GM12878 (cell line): ENCODE measurements at regions not wholly inside any gene's neighbourhood (a gene's known extent, or its start where the extent isn't known, plus 50 kb on each side); places are given as distances from the start of the nearest gene placed in this dataset.

ENCODE experiments used
- CREB1 ChIP-seq: IDR thresholded peaks from 2 replicates; pipeline ENCODE4 v1.6.1; 2012; ENCODE audit warnings: low read depth, mild to moderate bottlenecking, inconsistent platforms
- CTCF ChIP-seq, 3 experiments: IDR thresholded peaks in 2 of 3; conservative IDR thresholded peaks in 1 of 3; 2 replicates each; pipeline ENCODE4 v1.5.1; 2011; ENCODE audit warnings: low read depth in 3 of 3, low read length in 3 of 3, mild to moderate bottlenecking in 3 of 3, control low read depth in 2 of 3, moderate library complexity in 2 of 3, inconsistent platforms in 1 of 3, mixed read lengths in 1 of 3; ENCODE audit not compliant: control insufficient read depth in 2 of 3, insufficient read depth in 1 of 3; ENCODE audit errors: extremely low read depth in 1 of 3
- EZH2 ChIP-seq: IDR thresholded peaks from 2 replicates; pipeline ENCODE4 v1.6.1; 2012; ENCODE audit warnings: low read depth, mild to moderate bottlenecking, control low read depth, inconsistent platforms, low read length, borderline replicate concordance; ENCODE audit not compliant: control insufficient read depth
- FOXM1 ChIP-seq: IDR thresholded peaks from 2 replicates; pipeline ENCODE4 v1.6.1; 2012; ENCODE audit warnings: low read depth, mild to moderate bottlenecking, inconsistent platforms, low read length, moderate library complexity
- RAD51 ChIP-seq: fragments of 450-650 bp; IDR thresholded peaks from 2 replicates; pipeline ENCODE4 v1.6.1; 2016; ENCODE audit warnings: moderate library complexity, mild to moderate bottlenecking, inconsistent platforms
- RCOR1 ChIP-seq: conservative IDR thresholded peaks from 2 replicates; pipeline ENCODE4 v1.6.1; 2012; ENCODE audit warnings: low read depth, low read length, improper control_type of control experiment
- STAT1 ChIP-seq: fragments of 450-650 bp; conservative IDR thresholded peaks from 2 replicates; pipeline ENCODE4 v1.6.1; 2014; ENCODE audit warnings: antibody characterized with exemption, mild to moderate bottlenecking
- ZNF274 ChIP-seq: IDR thresholded peaks from one replicate; pipeline ENCODE4 v1.8.0; 2011; ENCODE audit not compliant: insufficient read length, insufficient read depth

GRCh38 chr20:51310216-51310615 lies 232.3 kb downstream of the NFATC2 start:
- TF ChIP-seq RCOR1 (no peak), CTCF (IDR thresholded peaks at IDR 0.05 in 2 of 3, conservative IDR thresholded peaks at IDR 0.05 in 1 of 3; ENCODE audit: control insufficient read depth in 2 of 3, extremely low read depth in 1 of 3, insufficient read depth in 1 of 3, low read depth in 3 of 3, low read length in 3 of 3) (no peak), CREB1 (no peak), FOXM1 (no peak), EZH2 (no peak), STAT1 (no peak), ZNF274 (no peak), RAD51 (no peak)
